OCI-LY7 (cell line): ENCODE measurements at regions not wholly inside any gene's neighbourhood (a gene's known extent, or its start where the extent isn't known, plus 50 kb on each side); places are given as distances from the start of the nearest gene placed in this dataset.

Source experiments
- EZH2phosphoT487 ChIP-seq: fragments of 200-600 bp; sonication (generic); IDR thresholded peaks from 2 replicates; pipeline ENCODE4 v1.6.1; 2018; ENCODE audit warnings: low read depth, borderline replicate concordance, mild to moderate bottlenecking, mixed run types, antibody characterized with exemption, low read length, moderate library complexity, mixed read lengths
- TF ChIP-seq, protein P1 (sequence below): fragments of 200-600 bp; sonication (generic); conservative IDR thresholded peaks from 2 replicates; pipeline ENCODE4 v1.5.1; 2014; ENCODE audit warnings: mild to moderate bottlenecking, antibody characterized with exemption, low read length, moderate library complexity, mixed read lengths

DNA sequence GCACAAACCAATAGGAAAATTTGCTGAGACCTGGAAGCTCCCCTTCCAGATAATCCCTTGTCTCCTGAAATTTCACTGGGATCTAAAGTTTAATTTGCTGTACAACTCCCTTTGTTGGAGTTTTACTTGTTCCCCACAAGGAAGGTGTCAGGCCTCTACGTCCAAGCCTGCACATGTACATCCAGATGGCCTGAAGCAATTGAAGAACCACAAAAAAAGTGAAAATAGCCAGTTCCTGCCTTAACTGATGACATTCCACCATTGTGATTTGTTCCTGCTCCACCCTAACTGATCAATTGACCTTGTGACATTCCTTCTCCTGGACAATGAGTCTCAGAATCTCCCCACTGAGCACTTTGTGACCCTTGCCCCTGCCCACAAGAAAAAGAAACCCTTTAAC is 716.0 kb upstream of the PCDH20 start:
- no peak for TF ChIP-seq EZH2phosphoT487
- TF ChIP-seq, protein P1, sequence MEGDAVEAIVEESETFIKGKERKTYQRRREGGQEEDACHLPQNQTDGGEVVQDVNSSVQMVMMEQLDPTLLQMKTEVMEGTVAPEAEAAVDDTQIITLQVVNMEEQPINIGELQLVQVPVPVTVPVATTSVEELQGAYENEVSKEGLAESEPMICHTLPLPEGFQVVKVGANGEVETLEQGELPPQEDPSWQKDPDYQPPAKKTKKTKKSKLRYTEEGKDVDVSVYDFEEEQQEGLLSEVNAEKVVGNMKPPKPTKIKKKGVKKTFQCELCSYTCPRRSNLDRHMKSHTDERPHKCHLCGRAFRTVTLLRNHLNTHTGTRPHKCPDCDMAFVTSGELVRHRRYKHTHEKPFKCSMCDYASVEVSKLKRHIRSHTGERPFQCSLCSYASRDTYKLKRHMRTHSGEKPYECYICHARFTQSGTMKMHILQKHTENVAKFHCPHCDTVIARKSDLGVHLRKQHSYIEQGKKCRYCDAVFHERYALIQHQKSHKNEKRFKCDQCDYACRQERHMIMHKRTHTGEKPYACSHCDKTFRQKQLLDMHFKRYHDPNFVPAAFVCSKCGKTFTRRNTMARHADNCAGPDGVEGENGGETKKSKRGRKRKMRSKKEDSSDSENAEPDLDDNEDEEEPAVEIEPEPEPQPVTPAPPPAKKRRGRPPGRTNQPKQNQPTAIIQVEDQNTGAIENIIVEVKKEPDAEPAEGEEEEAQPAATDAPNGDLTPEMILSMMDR: no peak
